GM19351 (cell line): ENCODE measurements at regions not wholly inside any gene's neighbourhood (a gene's known extent, or its start where the extent isn't known, plus 50 kb on each side); places are given as distances from the start of the nearest gene placed in this dataset.
"Not testable (repeated sequence)": the region's sequence is repeated elsewhere in the genome, so short reads cannot be mapped to it uniquely, and the experiment has no call there.

Source experiments
- ATAC-seq: cut with Tn5 transposase; IDR thresholded peaks from one replicate; pipeline ENCODE4 v1.9.1; 2021; ENCODE audit warnings: mild to moderate bottlenecking, moderate library complexity; ENCODE audit not compliant: unreplicated experiment

GRCh38 chr11:23797624-23798419 lies 699.0 kb upstream of the LUZP2 start:
- ATAC-seq = no peak

GRCh38 chr11:23834306-23834705 lies 662.5 kb upstream of the LUZP2 start:
- not testable (repeated sequence) for ATAC-seq

- ATAC-seq = no peak
Observed at GRCh38 chr11:23836981-23837380, 659.9 kb upstream of the LUZP2 start.

- ATAC-seq = no peak
Observed at GRCh38 chr11:23840872-23841271, 656.0 kb upstream of the LUZP2 start.

- ATAC-seq = no peak
Observed at GRCh38 chr11:23846902-23847422, 649.9 kb upstream of the LUZP2 start.

GRCh38 chr11:23851216-23851615 lies 645.6 kb upstream of the LUZP2 start:
- no peak for ATAC-seq

- ATAC-seq = no peak
Observed at GRCh38 chr11:23856654-23857053, 640.2 kb upstream of the LUZP2 start.

GRCh38 chr11:23859087-23859486 lies 637.8 kb upstream of the LUZP2 start:
- ATAC-seq = no peak

- no peak for ATAC-seq
Observed at GRCh38 chr11:23861615-23862014, 635.2 kb upstream of the LUZP2 start.

GRCh38 chr11:23865341-23865975 lies 631.4 kb upstream of the LUZP2 start:
- ATAC-seq = no peak

GRCh38 chr11:23866641-23867040 lies 630.2 kb upstream of the LUZP2 start:
- ATAC-seq = no peak

GRCh38 chr11:23869671-23870070 lies 627.2 kb upstream of the LUZP2 start:
- no peak for ATAC-seq

- no peak for ATAC-seq
Observed at GRCh38 chr11:23873406-23873805, 623.4 kb upstream of the LUZP2 start.

- ATAC-seq = no peak
Observed at GRCh38 chr11:23875176-23875850, 621.5 kb upstream of the LUZP2 start.

- not testable (repeated sequence) for ATAC-seq
Observed at GRCh38 chr11:23883426-23884048, 613.3 kb upstream of the LUZP2 start.

GRCh38 chr11:23884341-23884740 lies 612.5 kb upstream of the LUZP2 start:
- ATAC-seq = no peak

- ATAC-seq = no peak
Observed at GRCh38 chr11:23885801-23886200, 611.1 kb upstream of the LUZP2 start.

- ATAC-seq = not testable (repeated sequence)
Observed at GRCh38 chr11:23887122-23887521, 609.7 kb upstream of the LUZP2 start.

- ATAC-seq = no peak
Observed at GRCh38 chr11:23893126-23893525, 603.7 kb upstream of the LUZP2 start.

- no peak for ATAC-seq
Observed at GRCh38 chr11:23897453-23898286, 599.2 kb upstream of the LUZP2 start.
